DMS79 (cell line): ENCODE measurements at regions not wholly inside any gene's neighbourhood (a gene's known extent, or its start where the extent isn't known, plus 50 kb on each side); places are given as distances from the start of the nearest gene placed in this dataset.

Experiments used
- DNase-seq: peaks from one replicate; lab custom pipeline; 2025; lab: John Stamatoyannopoulos, UW

DNA sequence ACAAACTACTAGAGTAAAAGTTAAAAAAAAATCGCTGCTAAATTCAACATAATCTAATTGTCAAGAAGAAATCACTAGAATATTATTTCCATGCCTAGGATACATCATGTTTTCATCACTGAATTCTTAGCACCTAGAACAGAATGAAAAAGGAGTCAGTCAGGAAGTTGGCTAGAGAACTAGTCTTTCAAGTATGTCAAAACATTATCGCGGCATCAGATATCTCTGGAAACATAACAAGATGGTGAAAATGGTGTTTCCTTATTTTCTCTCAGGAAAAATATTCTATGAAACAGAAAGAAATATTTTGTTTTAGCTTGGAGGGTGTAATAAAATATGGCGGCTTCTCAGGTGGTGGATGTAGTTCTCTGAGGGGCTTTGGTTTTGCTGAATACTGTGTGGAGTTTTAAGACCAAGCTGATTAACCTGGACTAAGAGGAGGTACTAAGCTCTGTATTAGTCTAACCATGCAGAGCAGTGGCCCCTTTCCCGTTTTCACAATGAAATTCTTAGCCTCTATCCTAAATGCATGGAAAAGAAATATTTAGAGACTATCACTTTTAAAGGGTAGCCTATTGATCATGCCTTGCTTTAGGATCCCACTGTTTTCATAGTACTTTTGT lies 205.6 kb downstream of the MDFIC start:
- no peak for DNase-seq

- DNase-seq: no peak
Observed at GRCh38 chr7:115125750-115126149, 203.9 kb downstream of the MDFIC start.

DNA sequence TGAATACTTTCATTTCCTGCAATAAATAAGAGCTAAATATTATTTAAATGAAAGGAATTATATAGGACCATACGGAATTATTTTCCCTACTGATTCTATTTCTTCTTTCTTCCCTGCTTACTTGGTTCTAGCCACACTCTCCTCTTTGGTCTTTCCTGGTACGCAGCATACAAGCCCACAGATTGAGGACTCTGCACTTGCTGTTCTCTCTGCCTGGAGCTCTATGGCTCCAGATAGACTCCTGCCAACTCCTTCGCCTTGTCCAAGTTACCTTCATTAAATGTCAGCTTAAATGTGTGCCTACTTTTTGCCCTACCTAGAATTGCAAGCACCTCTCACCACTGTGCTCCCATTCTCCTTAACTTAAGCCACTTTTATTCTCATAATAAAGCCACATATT lies 203.4 kb downstream of the MDFIC start:
- DNase-seq: no peak

- DNase-seq: no peak
Observed at GRCh38 chr7:115124409-115124939, 202.6 kb downstream of the MDFIC start.

DNA sequence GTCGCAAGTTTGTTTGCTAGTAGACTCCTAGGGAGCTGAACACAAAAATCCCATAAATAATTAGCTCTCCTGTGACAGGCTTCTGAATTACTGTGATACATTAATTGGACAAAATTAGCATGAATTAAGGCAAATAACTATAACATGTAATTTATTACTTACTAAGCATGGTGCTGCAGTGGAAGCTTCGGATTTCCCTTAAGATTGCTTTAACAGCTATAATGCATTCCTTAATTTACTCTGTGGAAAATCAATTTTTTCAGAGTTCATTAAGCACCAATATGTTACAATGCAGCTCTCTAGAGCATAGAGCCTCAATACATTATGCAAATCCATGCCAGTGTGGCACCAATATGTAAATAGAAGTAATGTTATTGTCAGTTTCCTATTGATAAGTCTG lies 201.5 kb downstream of the MDFIC start:
- DNase-seq: no peak

GRCh38 chr7:115122388-115122787 lies 200.5 kb downstream of the MDFIC start:
- no peak for DNase-seq

GRCh38 chr7:115117748-115118147 lies 195.9 kb downstream of the MDFIC start:
- no peak for DNase-seq

- no peak for DNase-seq
Observed at GRCh38 chr7:115116773-115117715, 195.2 kb downstream of the MDFIC start.

DNA sequence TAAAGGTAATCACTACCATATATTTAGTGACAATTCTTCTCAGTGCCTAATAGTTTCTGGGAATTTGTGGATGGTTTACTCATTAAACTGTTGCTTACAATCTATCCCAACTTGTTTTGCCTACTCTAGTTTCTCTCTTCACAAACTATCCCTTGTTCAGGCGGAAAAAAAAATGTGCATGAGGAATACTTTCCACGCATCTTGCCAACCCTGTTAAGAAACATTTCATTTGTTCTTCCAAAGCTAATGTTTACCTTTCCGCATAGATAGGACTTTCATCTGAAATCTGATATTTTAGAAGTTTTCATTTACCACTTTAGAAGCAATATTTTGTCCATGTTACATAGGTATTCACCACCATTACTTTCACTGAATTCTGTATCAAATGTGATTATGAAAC lies 191.9 kb downstream of the MDFIC start:
- DNase-seq: no peak

DNA sequence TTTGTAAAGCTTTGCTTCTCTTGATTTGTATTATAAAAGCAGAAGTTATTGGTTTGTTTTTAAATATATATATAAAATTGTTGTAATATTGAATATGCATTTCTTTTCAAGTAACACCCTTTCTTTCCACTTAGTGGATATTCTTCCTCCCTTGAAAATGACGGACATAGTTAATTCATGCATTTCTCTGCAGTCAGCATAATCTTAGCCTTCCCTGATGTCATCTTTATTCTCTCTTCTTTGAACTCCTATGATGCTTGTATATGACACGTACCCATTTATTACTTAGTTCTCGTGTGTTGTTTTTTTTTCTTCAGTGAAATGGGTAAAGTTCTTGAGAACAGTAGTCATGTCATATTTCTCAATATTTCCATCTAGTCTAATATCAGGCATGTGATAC lies 191.2 kb downstream of the MDFIC start:
- DNase-seq: no peak

- DNase-seq: no peak
Observed at GRCh38 chr7:115110523-115110922, 188.6 kb downstream of the MDFIC start.

- no peak for DNase-seq
Observed at GRCh38 chr7:115106316-115106715, 184.4 kb downstream of the MDFIC start.

DNA sequence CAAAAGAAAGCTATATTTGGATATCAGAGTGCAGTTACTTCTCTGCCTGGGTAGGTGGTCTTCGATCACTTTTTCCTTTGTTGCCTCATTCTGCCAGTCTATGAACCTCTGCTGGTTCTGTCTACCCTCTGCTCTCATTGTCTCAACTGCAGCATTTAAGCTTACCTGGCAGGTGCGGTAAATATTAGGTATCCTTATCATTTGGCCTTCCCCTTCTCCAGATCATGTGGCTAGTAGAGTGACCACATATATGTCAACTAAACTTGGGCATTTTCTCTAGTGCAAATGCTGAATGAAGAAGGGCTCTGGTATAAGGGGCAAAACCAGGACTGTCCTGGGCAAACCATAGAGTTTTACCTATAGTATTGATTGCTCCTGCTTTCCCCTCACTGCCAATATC lies 180.8 kb downstream of the MDFIC start:
- DNase-seq: no peak

- DNase-seq: no peak
Observed at GRCh38 chr7:115101199-115101598, 179.3 kb downstream of the MDFIC start.

- DNase-seq: no peak
Observed at GRCh38 chr7:115099906-115100305, 178.0 kb downstream of the MDFIC start.

GRCh38 chr7:115097175-115097671 lies 175.3 kb downstream of the MDFIC start:
- DNase-seq: no peak

- no peak for DNase-seq
Observed at GRCh38 chr7:115096262-115096661, 174.4 kb downstream of the MDFIC start.

GRCh38 chr7:115094163-115094562 lies 172.3 kb downstream of the MDFIC start:
- no peak for DNase-seq

DNA sequence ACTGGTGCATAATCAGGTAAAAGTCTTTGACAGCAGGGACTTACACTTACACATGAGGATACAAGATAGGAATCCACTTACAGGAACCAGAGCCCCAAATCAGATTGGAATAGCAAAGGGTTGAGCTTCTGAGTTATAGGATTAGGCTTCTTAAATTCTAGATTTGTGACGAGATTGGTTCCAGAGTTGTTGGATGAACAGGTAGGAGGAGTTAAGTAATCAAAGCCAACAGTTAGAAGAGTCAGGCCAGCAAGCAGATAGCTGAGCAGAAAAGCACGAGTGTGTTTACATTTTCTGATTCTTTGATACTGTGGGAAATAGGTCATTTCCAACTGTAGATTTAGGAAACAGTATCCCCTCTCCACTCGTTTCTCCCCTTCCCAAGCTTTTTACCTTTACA lies 167.0 kb downstream of the MDFIC start:
- no peak for DNase-seq

- no peak for DNase-seq
Observed at GRCh38 chr7:115087437-115087836, 165.5 kb downstream of the MDFIC start.

DNA sequence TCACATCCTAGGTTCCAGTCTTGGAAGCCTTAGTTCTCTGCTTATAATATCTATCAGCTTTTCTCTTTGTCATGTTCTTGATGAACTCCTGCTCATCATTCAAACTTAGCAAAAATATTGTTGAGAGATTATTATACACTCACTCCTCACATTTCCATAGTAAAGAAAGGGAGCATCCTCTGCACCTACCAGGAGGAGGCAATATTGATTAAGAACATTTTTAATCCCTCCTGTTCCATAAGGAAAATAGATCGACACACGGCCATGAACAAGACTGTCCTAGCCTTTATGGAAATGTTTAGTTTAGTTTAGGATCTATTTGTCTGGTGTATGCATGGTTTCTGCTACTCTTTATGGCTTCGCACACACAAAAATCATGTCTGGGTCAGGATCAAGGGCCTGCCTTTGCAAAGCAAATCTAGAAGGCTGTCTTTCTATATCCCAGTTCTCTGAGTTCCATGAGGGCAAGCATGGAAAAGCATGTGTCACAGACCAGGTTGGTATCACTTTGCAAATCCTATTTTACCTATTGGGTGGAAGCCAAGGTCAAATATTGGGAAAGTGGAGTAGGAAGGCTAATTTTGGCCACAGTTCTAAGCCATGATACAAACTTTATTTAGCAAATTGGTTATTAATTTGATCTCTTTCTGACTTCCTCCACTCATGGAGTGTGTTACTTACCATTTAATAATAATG lies 164.4 kb downstream of the MDFIC start:
- no peak for DNase-seq

DNA sequence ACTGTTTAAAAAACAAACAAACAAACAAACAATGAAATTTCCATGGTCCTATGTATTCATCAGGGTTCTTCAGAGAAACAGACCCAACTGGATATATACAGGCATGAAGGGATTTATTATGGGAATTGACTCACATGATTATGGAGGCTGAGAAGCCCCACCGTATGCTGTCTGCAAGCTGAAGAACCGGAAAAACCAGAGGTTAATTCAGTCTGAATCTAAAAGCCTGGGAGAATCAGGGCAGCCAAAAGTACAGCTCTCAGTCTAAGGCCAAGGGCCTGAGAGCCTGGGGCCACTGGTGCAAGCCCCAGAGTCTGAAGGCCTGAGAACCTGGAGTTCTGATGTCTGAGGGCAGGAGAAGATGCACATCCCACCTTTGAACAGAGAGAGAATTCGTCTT lies 163.5 kb downstream of the MDFIC start:
- DNase-seq: no peak
